ENCODE measurements at regions not wholly inside any gene's neighbourhood (a gene's known extent, or its start where the extent isn't known, plus 50 kb on each side); places are given as distances from the start of the nearest gene placed in this dataset.

GRCh38 chr5:67526793-67527192, 330.2 kb upstream of the CD180 start:
- TF ChIP-seq CTCF (IDR thresholded peaks at IDR 0.05; ENCODE audit: insufficient read depth, low read length, poor library complexity, severe bottlenecking) (no peak), EZH2phosphoT487 (conservative IDR thresholded peaks at IDR 0.05; ENCODE audit: low read length) (no peak)
